Bronchial epithelial cell (primary cell): ENCODE measurements at regions not wholly inside any gene's neighbourhood (a gene's known extent, or its start where the extent isn't known, plus 50 kb on each side); places are given as distances from the start of the nearest gene placed in this dataset.

ENCODE experiments used
- DNase-seq: peaks from one replicate; pipeline ENCODE4 v3.0.0-alpha.2; 2010; ENCODE audit warnings: low read depth
- FAIRE-seq: peaks from 2 replicates; lab custom pipeline; 2011; peaks lifted over from hg19 to GRCh38; lab: Jason Lieb, UNC
- H3K27me3 ChIP-seq: 2 replicates; pipeline ENCODE4 v1.5.1; 2011; ENCODE audit warnings: low read length; ENCODE audit not compliant: control insufficient read depth, insufficient read depth
- H3K36me3 ChIP-seq: 2 replicates; pipeline ENCODE4 v1.5.1; 2011; ENCODE audit warnings: low read length; ENCODE audit not compliant: control insufficient read depth, insufficient read depth
- H3K4me3 ChIP-seq: 2 replicates; pipeline ENCODE4 v1.5.1; 2011; ENCODE audit warnings: mild to moderate bottlenecking, low read depth, low read length, control low read depth
- CTCF ChIP-seq: IDR thresholded peaks from 2 replicates; pipeline ENCODE4 v1.5.1; 2011; ENCODE audit warnings: mild to moderate bottlenecking, moderate library complexity, low read length, control low read depth, inconsistent platforms; ENCODE audit not compliant: insufficient read depth, severe bottlenecking

- DNase-seq (no peak), FAIRE-seq (no peak)
- H3K4me3 ChIP-seq, result no peak overlapping the region
- no peaks in the 10 kb centered on the region for H3K27me3 ChIP-seq
- TF ChIP-seq CTCF, result no peak
- no peaks in the 10 kb centered on the region for H3K36me3 ChIP-seq
These were observed 61.7 kb upstream of the VGLL3 start for GRCh38 chr3:87052499-87053260.

- Histone ChIP-seq H3K27me3 (no peaks in the 10 kb centered on the region), H3K4me3 (no peak overlapping the region), H3K36me3 (no peaks in the 10 kb centered on the region)
- FAIRE-seq (no peak), DNase-seq (no peak)
- TF ChIP-seq CTCF, result no peak
These were observed 56.9 kb upstream of the VGLL3 start for GRCh38 chr3:87047852-87048251.

GRCh38 chr3:87046241-87046640 is 55.3 kb upstream of the VGLL3 start:
- no peak for DNase-seq
- FAIRE-seq, result no peak
- no peak for TF ChIP-seq CTCF
- Histone ChIP-seq H3K36me3 (no peaks in the 10 kb centered on the region), H3K27me3 (no peaks in the 10 kb centered on the region), H3K4me3 (no peak overlapping the region)

GRCh38 chr3:87045473-87045872 is 54.5 kb upstream of the VGLL3 start:
- H3K27me3 ChIP-seq, result no peaks in the 10 kb centered on the region
- no peak for FAIRE-seq
- no peaks in the 10 kb centered on the region for H3K36me3 ChIP-seq

GRCh38 chr3:87044846-87045245 is 53.9 kb upstream of the VGLL3 start:
- Histone ChIP-seq H3K36me3 (no peaks in the 10 kb centered on the region), H3K27me3 (no peaks in the 10 kb centered on the region), H3K4me3 (no peak overlapping the region)
- DNase-seq, result no peak
- no peak for FAIRE-seq
- no peak for TF ChIP-seq CTCF

More at GRCh38 chr3:87045473-87045872, 54.5 kb upstream of the VGLL3 start:
- DNase-seq, result peak; percentile 52
- H3K4me3 ChIP-seq, result no peak overlapping the region
- no peak for TF ChIP-seq CTCF

- no peaks in the 10 kb centered on the region for H3K27me3 ChIP-seq
- DNase-seq (no peak), FAIRE-seq (no peak)
- TF ChIP-seq CTCF, result no peak
- no peaks in the 10 kb centered on the region for H3K36me3 ChIP-seq
- H3K4me3 ChIP-seq, result no peak overlapping the region
These were observed 53.5 kb upstream of the VGLL3 start for GRCh38 chr3:87044409-87044808.
